H1 (cell line): ENCODE measurements at regions not wholly inside any gene's neighbourhood (a gene's known extent, or its start where the extent isn't known, plus 50 kb on each side); places are given as distances from the start of the nearest gene placed in this dataset.
A peak's percentile ranks its signal among the peaks of the same experiment; 100 is the strongest.

Experiments used
- CTCF ChIA-PET: fragments of 300-600 bp; sonication (Branson Sonifier 250); formaldehyde crosslinking; loops from one replicate; lab custom pipeline; 2021; ENCODE audit not compliant: partially characterized antibody; lab: Charles Lee
- POLR2A ChIA-PET: fragments of 300-600 bp; sonication (Branson Sonifier 250); formaldehyde crosslinking; loops from one replicate; lab custom pipeline; 2021; ENCODE audit warnings: inconsistent platforms; ENCODE audit not compliant: partially characterized antibody; lab: Charles Lee
- DNase-seq, 2 experiments: peaks; one replicate each; pipeline versions ENCODE4 v3.0.0 to v3.0.0-alpha.2; 2010 to 2022; ENCODE audit warnings: low spot score in 2 of 2, low read depth in 1 of 2, mixed read lengths in 1 of 2
- FAIRE-seq: peaks from 2 replicates; lab custom pipeline; 2011; peaks lifted over from hg19 to GRCh38; lab: Jason Lieb, UNC
- H2AFZ ChIP-seq: 2 replicates; pipeline ENCODE4 v1.8.1; 2012; ENCODE audit warnings: low read length, inconsistent platforms
- H2AK5ac ChIP-seq: 2 replicates; pipeline ENCODE4 v1.6.1; 2013; ENCODE audit warnings: low read depth, low read length
- H2BK120ac ChIP-seq: replicated peaks from 2 replicates; pipeline ENCODE3; 2013; ENCODE audit warnings: low read depth, low read length, inconsistent platforms
- H2BK12ac ChIP-seq: 2 replicates; pipeline ENCODE4 v1.6.1; 2013; ENCODE audit warnings: low read depth, low read length
- H2BK15ac ChIP-seq: 2 replicates; pipeline ENCODE4 v1.6.1; 2013; ENCODE audit warnings: low read length
- H2BK20ac ChIP-seq: 2 replicates; pipeline ENCODE4 v1.6.1; 2013; ENCODE audit warnings: low read length
- H2BK5ac ChIP-seq: 2 replicates; pipeline ENCODE4 v1.6.1; 2013; ENCODE audit warnings: low read depth, low read length
- H3K14ac ChIP-seq: 2 replicates; pipeline ENCODE4 v1.6.1; 2013; ENCODE audit warnings: inconsistent platforms; ENCODE audit not compliant: insufficient read length
- H3K18ac ChIP-seq: 2 replicates; pipeline ENCODE4 v1.6.1; 2013; ENCODE audit warnings: low read length; ENCODE audit errors: extremely low read depth
- H3K23ac ChIP-seq: 2 replicates; pipeline ENCODE4 v1.6.1; 2013; ENCODE audit warnings: inconsistent platforms; ENCODE audit not compliant: insufficient read length
- H3K23me2 ChIP-seq: 2 replicates; pipeline ENCODE4 v1.6.1; 2013; ENCODE audit warnings: low read depth, low read length
- H3K27ac ChIP-seq: 2 replicates; pipeline ENCODE4 v1.6.1; 2011; ENCODE audit warnings: low read depth, low read length, inconsistent platforms
- H3K27me3 ChIP-seq, 4 experiments: replicated peaks in 1 of 4; 1 replicate in 1 of 4; 2 replicates in 3 of 4; pipeline versions ENCODE4 v1.6.1 to v1.8.1; 2011 to 2013; ENCODE audit warnings: low read length in 3 of 4, mild to moderate bottlenecking in 3 of 4, inconsistent platforms in 2 of 4, mixed read lengths in 2 of 4, moderate library complexity in 1 of 4; ENCODE audit not compliant: control insufficient read depth in 3 of 4, insufficient read depth in 3 of 4; ENCODE audit errors: extremely low read depth in 1 of 4
- H3K36me3 ChIP-seq, 4 experiments: 2 replicates each; pipeline versions ENCODE4 v1.6.1 to v1.8.1; 2011 to 2013; ENCODE audit warnings: mild to moderate bottlenecking in 4 of 4, low read length in 3 of 4, moderate library complexity in 2 of 4, control low read depth in 1 of 4, inconsistent platforms in 1 of 4; ENCODE audit not compliant: insufficient read depth in 4 of 4, control insufficient read depth in 2 of 4
- H3K4ac ChIP-seq: replicated peaks from 2 replicates; pipeline ENCODE3; 2013; ENCODE audit warnings: low read length, low read depth, mixed read lengths, inconsistent platforms; ENCODE audit not compliant: insufficient read length
- H3K4me1 ChIP-seq, 4 experiments: replicated peaks in 1 of 4; 1 replicate in 1 of 4; 2 replicates in 3 of 4; pipeline versions ENCODE4 v1.6.1 to v1.8.1; 2011 to 2013; ENCODE audit warnings: low read length in 3 of 4, inconsistent platforms in 2 of 4, mixed read lengths in 1 of 4; ENCODE audit not compliant: insufficient read depth in 4 of 4, control insufficient read depth in 3 of 4
- H3K4me2 ChIP-seq, 2 experiments: 2 replicates each; pipeline versions ENCODE4 v1.6.1 to v1.8.1; 2011 to 2013; ENCODE audit warnings: low read depth in 2 of 2, low read length in 2 of 2, control low read depth in 1 of 2, inconsistent platforms in 1 of 2, mild to moderate bottlenecking in 1 of 2; ENCODE audit not compliant: insufficient read depth in 1 of 2
- H3K4me3 ChIP-seq, 4 experiments: fragments of 200-600, 300-600 bp in 1 of 4; sonication (generic), shearing (Covaris generic), sonication (Bioruptor Twin) in 1 of 4; 2 replicates each; pipeline versions ENCODE4 v1.5.1 to v1.8.1; 2011 to 2016; ENCODE audit warnings: low read length in 4 of 4, low read depth in 3 of 4, control low read depth in 2 of 4, inconsistent platforms in 2 of 4, mild to moderate bottlenecking in 2 of 4, mixed read lengths in 1 of 4, moderate library complexity in 1 of 4; ENCODE audit not compliant: insufficient read depth in 2 of 4; ENCODE audit errors: extremely low read depth in 1 of 4
- H3K56ac ChIP-seq: replicated peaks from 2 replicates; pipeline ENCODE3; 2013; ENCODE audit warnings: low read depth, mild to moderate bottlenecking, mixed read lengths, low read length, inconsistent platforms; ENCODE audit not compliant: insufficient read length
- H3K79me1 ChIP-seq: 2 replicates; pipeline ENCODE4 v1.6.1; 2013; ENCODE audit warnings: low read depth, low read length, control low read depth
- H3K79me2 ChIP-seq, 2 experiments: 2 replicates each; pipeline versions ENCODE4 v1.6.1 to v1.8.1; 2012 to 2013; ENCODE audit warnings: low read length in 2 of 2, mild to moderate bottlenecking in 2 of 2, inconsistent platforms in 1 of 2; ENCODE audit not compliant: insufficient read depth in 2 of 2, control insufficient read depth in 1 of 2
- H3K9ac ChIP-seq, 4 experiments: replicated peaks in 1 of 4; 1 replicate in 1 of 4; 2 replicates in 3 of 4; pipeline versions ENCODE4 v1.6.1 to v1.8.1; 2011 to 2013; ENCODE audit warnings: low read depth in 3 of 4, low read length in 3 of 4, control low read depth in 2 of 4, mild to moderate bottlenecking in 2 of 4, moderate library complexity in 2 of 4, inconsistent platforms in 1 of 4; ENCODE audit errors: extremely low read depth in 1 of 4
- H3K9me3 ChIP-seq, 2 experiments: 2 replicates each; pipeline versions ENCODE4 v1.6.1 to v1.8.1; 2012 to 2013; ENCODE audit warnings: mild to moderate bottlenecking in 2 of 2, moderate library complexity in 2 of 2, control low read depth in 1 of 2, inconsistent platforms in 1 of 2, low read depth in 1 of 2, low read length in 1 of 2, mixed read lengths in 1 of 2; ENCODE audit not compliant: insufficient read depth in 2 of 2
- H4K20me1 ChIP-seq, 2 experiments: replicated peaks in 1 of 2; 2 replicates each; pipeline versions ENCODE3 to v1.8.1; 2011 to 2013; ENCODE audit warnings: inconsistent platforms in 2 of 2, low read length in 2 of 2, mild to moderate bottlenecking in 1 of 2; ENCODE audit not compliant: insufficient read depth in 2 of 2, control insufficient read depth in 1 of 2
- H4K5ac ChIP-seq: 2 replicates; pipeline ENCODE4 v1.6.1; 2013; ENCODE audit warnings: low read length, low read depth, mixed read lengths, inconsistent platforms; ENCODE audit not compliant: insufficient read length
- H4K8ac ChIP-seq: 2 replicates; pipeline ENCODE4 v1.8.0; 2013; ENCODE audit warnings: mild to moderate bottlenecking, moderate library complexity, low read length, inconsistent platforms; ENCODE audit not compliant: insufficient read depth; ENCODE audit errors: extremely low read depth
- H4K91ac ChIP-seq: replicated peaks from 2 replicates; pipeline ENCODE3; 2013; ENCODE audit warnings: low read length, mixed read lengths, inconsistent platforms; ENCODE audit not compliant: insufficient read length
- WGBS, 2 experiments: shearing (Covaris generic) in 1 of 2; methylation state at CpG; one replicate each; pipeline versions ENCODE4 v1.1.6 to v1.1.7; 2013 to 2015; ENCODE audit warnings: low lambda C conversion rate in 2 of 2, mixed read lengths in 2 of 2, inconsistent platforms in 1 of 2, low coverage in 1 of 2, missing lambda C conversion rate in 1 of 2; ENCODE audit not compliant: insufficient replicate concordance in 2 of 2, insufficient coverage in 1 of 2, insufficient read length in 1 of 2; ENCODE audit errors: extremely low coverage in 1 of 2, missing lambda C conversion rate in 1 of 2; 5-methylcytosine and 5-hydroxymethylcytosine counted together

DNA sequence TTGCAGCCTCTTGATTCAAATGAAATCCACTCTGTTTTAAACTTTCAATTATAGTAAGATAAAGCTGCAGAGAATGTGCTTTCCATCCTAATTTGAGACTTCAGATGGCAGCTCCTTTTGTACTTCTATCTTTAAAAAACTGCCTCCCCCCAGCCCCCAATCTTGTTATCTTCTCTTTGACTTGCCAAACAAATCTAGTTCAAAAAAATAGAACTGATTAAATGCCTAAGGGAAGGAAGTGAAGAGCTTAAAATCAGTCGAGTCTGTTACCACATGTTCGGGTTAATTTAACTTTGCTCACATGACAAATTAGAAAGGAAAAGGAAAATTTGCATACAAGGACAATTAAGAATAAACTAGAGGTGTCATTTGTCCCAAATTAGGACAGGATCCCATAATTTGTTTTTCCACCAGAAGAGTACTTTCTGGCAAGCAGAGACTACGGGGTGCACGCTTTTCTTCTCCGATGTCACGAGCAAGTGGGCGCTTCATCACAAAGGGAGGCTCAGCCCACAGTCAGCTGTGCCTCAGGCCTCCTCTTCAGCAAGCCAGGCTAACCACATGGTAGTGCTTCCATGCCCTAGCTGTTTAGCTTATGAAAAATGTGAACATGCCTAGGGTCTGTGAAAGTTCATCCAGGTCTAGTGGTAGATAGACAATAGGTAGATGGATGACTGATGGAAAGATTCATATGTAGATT is 69.0 kb upstream of the LDLRAD3 start:
- Histone ChIP-seq H2BK120ac (no peak overlapping the region), H3K9me3 (no peaks in the 10 kb centered on the region), H3K9ac (no peak overlapping the region), H3K79me2 (no peaks in the 10 kb centered on the region), H4K8ac (no peak overlapping the region), H4K5ac (no peak overlapping the region), H2BK20ac (no peak overlapping the region), H3K36me3 (no peaks in the 10 kb centered on the region), H3K18ac (no peak overlapping the region), H2BK15ac (no peak overlapping the region), H3K56ac (no peak overlapping the region), H2BK12ac (no peak overlapping the region), H2AFZ (no peak overlapping the region), H2AK5ac (no peak overlapping the region), H4K20me1 (no peaks in the 10 kb centered on the region), H2BK5ac (no peak overlapping the region), H3K4me1 (no peaks in the 10 kb centered on the region), H3K4me3 (no peak overlapping the region), H3K4ac (no peak overlapping the region), H3K79me1 (no peaks in the 10 kb centered on the region), H3K27me3 (no peaks in the 10 kb centered on the region), H3K23me2 (no peaks in the 10 kb centered on the region), H3K4me2 (no peak overlapping the region), H3K14ac (no peak overlapping the region), H4K91ac (no peak overlapping the region), H3K23ac (no peak overlapping the region), H3K27ac (no peak overlapping the region)
- 90% methylated on average over 7 of the region's 7 CpGs; no CpG with 5 or more reads in 1 of the 2 experiments for WGBS, 2 experiments
- CTCF ChIA-PET: interaction anchor here (0.6 to 3.3 kb wide), 6 partner anchors 18 to 182 kb away, joined by 3 to 12 read pairs (median 3); no protein-coding TSS in a partner anchor
- POLR2A ChIA-PET: interaction anchor here (1.2 kb wide), 1 partner anchor 12 kb away, joined by 3 read pairs; no protein-coding TSS in a partner anchor
- DNase-seq (peak in 1 of 2 experiments; percentile 17), FAIRE-seq (no peak)
